ENCODE measurements at regions not wholly inside any gene's neighbourhood (a gene's known extent, or its start where the extent isn't known, plus 50 kb on each side); places are given as distances from the start of the nearest gene placed in this dataset.

DNA sequence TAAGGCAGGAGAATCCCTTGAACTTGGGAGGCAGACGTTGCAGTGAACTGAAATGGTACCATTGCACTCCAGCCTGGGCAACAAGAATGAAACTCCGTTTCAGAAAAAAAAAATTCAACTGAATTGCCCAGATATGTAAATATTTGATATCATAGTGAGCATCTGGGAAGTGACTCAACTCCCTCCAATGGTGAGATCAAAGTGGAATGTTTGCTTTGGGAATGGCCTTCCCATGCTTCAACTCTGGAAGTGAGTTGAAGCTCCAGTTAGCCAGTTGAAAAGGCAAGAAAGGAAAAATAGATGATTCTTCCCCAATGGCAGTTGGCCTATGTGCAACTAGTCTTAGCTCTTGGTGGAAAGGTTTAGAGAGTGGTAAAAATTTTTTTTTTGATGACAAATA, 131.6 kb upstream of the CMC1 start:
- Histone ChIP-seq H3K27me3 (replicated peaks; ENCODE audit: insufficient read depth) (no peaks in the 10 kb centered on the region), H3K4me1 (replicated peaks) (no peaks in the 10 kb centered on the region), H3K27ac (no peak overlapping the region), H3K4me3 (no peak overlapping the region), H3K9me3 (no peaks in the 10 kb centered on the region), H3K36me3 (no peaks in the 10 kb centered on the region)
- 81% methylated on average over 2 of the region's 2 CpGs for WGBS
- intact Hi-C loops (cut with DNase I), result no loop called here
- no peak for TF ChIP-seq POLR2A (IDR thresholded peaks at IDR 0.05)
- TF ChIP-seq, protein P1, sequence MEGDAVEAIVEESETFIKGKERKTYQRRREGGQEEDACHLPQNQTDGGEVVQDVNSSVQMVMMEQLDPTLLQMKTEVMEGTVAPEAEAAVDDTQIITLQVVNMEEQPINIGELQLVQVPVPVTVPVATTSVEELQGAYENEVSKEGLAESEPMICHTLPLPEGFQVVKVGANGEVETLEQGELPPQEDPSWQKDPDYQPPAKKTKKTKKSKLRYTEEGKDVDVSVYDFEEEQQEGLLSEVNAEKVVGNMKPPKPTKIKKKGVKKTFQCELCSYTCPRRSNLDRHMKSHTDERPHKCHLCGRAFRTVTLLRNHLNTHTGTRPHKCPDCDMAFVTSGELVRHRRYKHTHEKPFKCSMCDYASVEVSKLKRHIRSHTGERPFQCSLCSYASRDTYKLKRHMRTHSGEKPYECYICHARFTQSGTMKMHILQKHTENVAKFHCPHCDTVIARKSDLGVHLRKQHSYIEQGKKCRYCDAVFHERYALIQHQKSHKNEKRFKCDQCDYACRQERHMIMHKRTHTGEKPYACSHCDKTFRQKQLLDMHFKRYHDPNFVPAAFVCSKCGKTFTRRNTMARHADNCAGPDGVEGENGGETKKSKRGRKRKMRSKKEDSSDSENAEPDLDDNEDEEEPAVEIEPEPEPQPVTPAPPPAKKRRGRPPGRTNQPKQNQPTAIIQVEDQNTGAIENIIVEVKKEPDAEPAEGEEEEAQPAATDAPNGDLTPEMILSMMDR (IDR thresholded peaks at IDR 0.05), result no peak
- no peak for TF ChIP-seq POLR2AphosphoS5 (IDR thresholded peaks at IDR 0.05)
- DNase-seq (ENCODE audit: low spot score), result no peak

DNA sequence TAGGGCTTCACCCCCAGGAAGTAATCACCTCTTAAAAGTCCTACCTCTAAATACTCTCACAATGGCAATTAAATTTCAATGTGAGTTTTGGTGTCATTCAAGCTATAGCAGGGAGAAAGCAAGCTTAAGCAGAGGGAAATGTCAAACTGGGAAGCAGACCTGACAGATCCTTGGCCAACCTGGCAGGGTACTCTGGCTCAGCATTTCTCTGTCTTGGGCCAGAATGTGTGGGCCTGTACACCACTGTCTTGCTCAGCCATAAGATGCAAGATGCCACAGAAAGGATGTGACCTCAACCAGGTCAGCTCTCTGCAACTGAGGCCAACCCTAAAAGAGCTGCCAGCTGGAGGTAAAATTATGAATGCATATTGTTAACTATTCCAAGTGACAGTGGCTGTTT, 130.6 kb upstream of the CMC1 start:
- DNase-seq (ENCODE audit: low spot score), result no peak
- H3K27me3 ChIP-seq (replicated peaks; ENCODE audit: insufficient read depth), result no peaks in the 10 kb centered on the region
- H3K4me1 ChIP-seq (replicated peaks), result no peaks in the 10 kb centered on the region
- no peaks in the 10 kb centered on the region for H3K36me3 ChIP-seq
- H3K4me3 ChIP-seq, result no peak overlapping the region
- H3K9me3 ChIP-seq, result no peaks in the 10 kb centered on the region
- TF ChIP-seq POLR2A (IDR thresholded peaks at IDR 0.05), result no peak
- TF ChIP-seq, protein P1 (IDR thresholded peaks at IDR 0.05), result no peak
- TF ChIP-seq POLR2AphosphoS5 (IDR thresholded peaks at IDR 0.05), result no peak
- H3K27ac ChIP-seq, result no peak overlapping the region
- intact Hi-C loops (cut with DNase I), result no loop called here

DNA sequence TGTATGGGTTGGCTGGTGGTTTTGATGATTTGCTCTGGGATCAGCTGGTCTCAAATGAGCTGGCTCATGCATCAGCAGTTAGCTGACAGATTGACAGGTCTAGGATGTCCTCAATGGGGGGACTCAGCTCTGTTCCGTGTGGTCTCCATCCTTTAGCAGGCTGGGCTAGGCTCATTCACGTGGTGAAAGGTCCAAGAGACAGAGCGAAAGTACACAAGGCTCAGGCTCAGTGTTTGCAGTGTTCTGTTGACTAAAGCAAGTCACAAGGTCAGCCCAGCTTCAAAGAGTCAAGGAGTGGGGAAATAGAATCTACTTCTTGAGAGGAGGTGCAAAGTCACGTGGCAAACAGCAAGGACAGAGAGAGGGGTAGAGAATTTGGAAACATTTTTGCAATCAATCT, 126.5 kb upstream of the CMC1 start:
- WGBS, result 56% methylated on average over 4 of the region's 4 CpGs
- no peaks in the 10 kb centered on the region for H3K27me3 ChIP-seq (replicated peaks; ENCODE audit: insufficient read depth)
- no peaks in the 10 kb centered on the region for H3K36me3 ChIP-seq
- no peaks in the 10 kb centered on the region for H3K4me1 ChIP-seq (replicated peaks)
- no peak for DNase-seq (ENCODE audit: low spot score)
- H3K4me3 ChIP-seq, result no peak overlapping the region
- intact Hi-C loops (cut with DNase I), result no loop called here
- no peak for TF ChIP-seq POLR2A (IDR thresholded peaks at IDR 0.05)
- no peak for TF ChIP-seq POLR2AphosphoS5 (IDR thresholded peaks at IDR 0.05)
- TF ChIP-seq, protein P1 (IDR thresholded peaks at IDR 0.05), result no peak
- no peak overlapping the region for H3K27ac ChIP-seq
- no peaks in the 10 kb centered on the region for H3K9me3 ChIP-seq

DNA sequence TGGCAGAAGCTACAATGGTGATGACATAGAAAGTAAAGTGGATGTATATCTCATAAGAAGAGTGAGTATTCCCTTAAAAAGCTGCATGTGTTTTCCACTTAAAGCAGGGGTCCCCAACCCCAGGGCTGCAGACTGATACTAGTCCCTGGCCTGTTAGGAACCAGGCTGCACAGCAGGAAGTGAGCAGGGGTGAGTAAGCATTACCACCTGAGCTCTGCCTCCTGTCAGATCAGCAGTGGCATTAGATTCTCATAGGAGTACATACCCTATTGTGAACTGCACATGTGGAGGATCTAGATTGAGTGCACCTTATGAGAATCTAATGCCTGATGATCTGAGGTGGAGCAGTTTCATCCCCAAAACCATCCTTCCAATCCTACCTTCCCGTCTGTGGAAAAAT, 126.1 kb upstream of the CMC1 start:
- intact Hi-C loops (cut with DNase I), result no loop called here
- DNase-seq (ENCODE audit: low spot score), result no peak
- no peaks in the 10 kb centered on the region for H3K9me3 ChIP-seq
- H3K4me1 ChIP-seq (replicated peaks), result no peaks in the 10 kb centered on the region
- no peak overlapping the region for H3K4me3 ChIP-seq
- no peak overlapping the region for H3K27ac ChIP-seq
- WGBS, result 87% methylated on average over 1 of the region's 1 CpG
- no peaks in the 10 kb centered on the region for H3K36me3 ChIP-seq
- no peaks in the 10 kb centered on the region for H3K27me3 ChIP-seq (replicated peaks; ENCODE audit: insufficient read depth)
- TF ChIP-seq, protein P1 (IDR thresholded peaks at IDR 0.05), result no peak
- TF ChIP-seq POLR2AphosphoS5 (IDR thresholded peaks at IDR 0.05) (no peak), POLR2A (IDR thresholded peaks at IDR 0.05) (no peak)

DNA sequence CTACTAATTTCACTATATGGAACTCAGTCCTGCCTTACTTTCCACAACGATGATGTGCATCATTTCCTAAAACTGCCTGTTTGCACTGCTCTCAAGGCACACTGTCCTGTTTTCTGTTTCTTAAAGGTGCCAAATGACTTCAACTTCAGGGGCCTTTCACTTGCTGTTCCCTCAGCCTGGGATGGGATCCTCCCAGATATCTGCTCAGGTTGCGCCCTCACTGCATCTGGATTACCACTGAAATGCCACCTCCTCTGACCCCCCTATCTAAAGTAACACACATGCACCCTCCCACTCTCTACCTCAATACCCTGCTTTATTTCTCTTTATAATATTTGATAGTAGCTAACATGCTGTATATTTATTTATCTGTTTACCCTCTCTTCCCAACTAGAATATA, 123.8 kb upstream of the CMC1 start:
- DNase-seq (ENCODE audit: low spot score), result no peak
- H3K4me1 ChIP-seq (replicated peaks), result no peaks in the 10 kb centered on the region
- no peak overlapping the region for H3K27ac ChIP-seq
- TF ChIP-seq, protein P1 (IDR thresholded peaks at IDR 0.05), result no peak
- TF ChIP-seq POLR2AphosphoS5 (IDR thresholded peaks at IDR 0.05), result no peak
- intact Hi-C loops (cut with DNase I), result no loop called here
- H3K27me3 ChIP-seq (replicated peaks; ENCODE audit: insufficient read depth), result no peaks in the 10 kb centered on the region
- H3K4me3 ChIP-seq, result no peak overlapping the region
- 82% methylated on average over 2 of the region's 2 CpGs for WGBS
- no peaks in the 10 kb centered on the region for H3K36me3 ChIP-seq
- H3K9me3 ChIP-seq, result no peaks in the 10 kb centered on the region

All from prostate gland (tissue), 2 donors.